ENCODE measurements at regions not wholly inside any gene's neighbourhood (a gene's known extent, or its start where the extent isn't known, plus 50 kb on each side); places are given as distances from the start of the nearest gene placed in this dataset.

GRCh38 chr10:131702531-131703356, 198.1 kb upstream of the PPP2R2D start:
- TF ChIP-seq CTCF (IDR thresholded peaks at IDR 0.05) (no peak), POLR2A (IDR thresholded peaks at IDR 0.05) (no peak), EP300 (IDR thresholded peaks at IDR 0.05) (no peak)
- intact Hi-C loops (cut with DNase I), result no loop called here
- Histone ChIP-seq H3K27ac (no peak overlapping the region), H3K9me3 (peaks cover 0 to 7% of the 10 kb centered on the region in 2 donors), H3K27me3 (no peaks in the 10 kb centered on the region), H3K4me1 (ENCODE audit: insufficient read depth) (no peaks in the 10 kb centered on the region), H3K4me3 (no peak overlapping the region), H3K36me3 (no peaks in the 10 kb centered on the region)
- DNase-seq, result no peak
- 49 to 67% (median 52%) methylated on average over 23 of the region's 23 CpGs for WGBS, 3 donors

- H3K4me1 ChIP-seq (ENCODE audit: insufficient read depth), result no peaks in the 10 kb centered on the region
- peaks cover 0 to 7% of the 10 kb centered on the region in 2 donors for H3K9me3 ChIP-seq
- DNase-seq, result no peak
- H3K27ac ChIP-seq, result no peak overlapping the region
- H3K36me3 ChIP-seq, result no peaks in the 10 kb centered on the region
- intact Hi-C loops (cut with DNase I), result no loop called here
- no peaks in the 10 kb centered on the region for H3K27me3 ChIP-seq
- no peak overlapping the region for H3K4me3 ChIP-seq
- TF ChIP-seq EP300 (IDR thresholded peaks at IDR 0.05) (no peak), CTCF (IDR thresholded peaks at IDR 0.05) (no peak), POLR2A (IDR thresholded peaks at IDR 0.05) (no peak)
- 74 to 80% (median 80%) methylated on average over 8 of the region's 8 CpGs for WGBS, 3 donors
Measured at GRCh38 chr10:131703541-131703940, 197.3 kb upstream of the PPP2R2D start.

GRCh38 chr10:131703941-131704340, 196.9 kb upstream of the PPP2R2D start:
- no peak overlapping the region for H3K27ac ChIP-seq
- intact Hi-C loops (cut with DNase I), result no loop called here
- H3K36me3 ChIP-seq, result no peaks in the 10 kb centered on the region
- WGBS, 3 donors, result 87 to 91% (median 89%) methylated on average over 8 of the region's 8 CpGs
- TF ChIP-seq CTCF (IDR thresholded peaks at IDR 0.05) (no peak), POLR2A (IDR thresholded peaks at IDR 0.05) (no peak), EP300 (IDR thresholded peaks at IDR 0.05) (no peak)
- no peaks in the 10 kb centered on the region for H3K27me3 ChIP-seq
- peaks cover 0 to 7% of the 10 kb centered on the region in 2 donors for H3K9me3 ChIP-seq
- no peak for DNase-seq
- H3K4me3 ChIP-seq, result no peak overlapping the region
- H3K4me1 ChIP-seq (ENCODE audit: insufficient read depth), result no peaks in the 10 kb centered on the region

- 84 to 88% (median 86%) methylated on average over 7 of the region's 7 CpGs for WGBS, 3 donors
- no peaks in the 10 kb centered on the region for H3K27me3 ChIP-seq
- no peak for DNase-seq
- no peak for TF ChIP-seq EP300 (IDR thresholded peaks at IDR 0.05)
- TF ChIP-seq POLR2A (IDR thresholded peaks at IDR 0.05), result no peak
- TF ChIP-seq CTCF (IDR thresholded peaks at IDR 0.05), result no peak
- no peak overlapping the region for H3K4me3 ChIP-seq
- H3K27ac ChIP-seq, result no peak overlapping the region
- intact Hi-C loops (cut with DNase I), result no loop called here
- H3K36me3 ChIP-seq, result no peaks in the 10 kb centered on the region
- peaks cover 0 to 7% of the 10 kb centered on the region in 2 donors for H3K9me3 ChIP-seq
- H3K4me1 ChIP-seq (ENCODE audit: insufficient read depth), result no peaks in the 10 kb centered on the region
Measured at GRCh38 chr10:131706476-131706875, 194.3 kb upstream of the PPP2R2D start.
